ENCODE measurements at regions not wholly inside any gene's neighbourhood (a gene's known extent, or its start where the extent isn't known, plus 50 kb on each side); places are given as distances from the start of the nearest gene placed in this dataset.

GRCh38 chr18:44178476-44178875 lies 502.2 kb upstream of the SETBP1 start:
- intact Hi-C loops (cut with micrococcal nuclease) = no loop called here
- H3K27me3 Mint-ChIP-seq = peaks cover 10% of the 10 kb centered on the region
- no peaks in the 10 kb centered on the region for H3K36me3 Mint-ChIP-seq (ENCODE audit: low read depth)
- no peaks in the 10 kb centered on the region for H3K9me3 Mint-ChIP-seq
- H3K4me1 Mint-ChIP-seq = no peaks in the 10 kb centered on the region
- H3K4me3 Mint-ChIP-seq = no peak overlapping the region
- CTCF ChIA-PET = no interaction called here
- POLR2A ChIA-PET = no interaction called here
- TF ChIP-seq CTCF (IDR thresholded peaks at IDR 0.05) = no peak
- no peak for DNase-seq
- no peak overlapping the region for H3K27ac Mint-ChIP-seq
- no peak for ATAC-seq (ENCODE audit: low read depth)

GRCh38 chr18:44179693-44180092 lies 501.0 kb upstream of the SETBP1 start:
- no peak overlapping the region for H3K4me3 Mint-ChIP-seq
- TF ChIP-seq CTCF (IDR thresholded peaks at IDR 0.05) = no peak
- CTCF ChIA-PET = no interaction called here
- ATAC-seq (ENCODE audit: low read depth) = no peak
- intact Hi-C loops (cut with micrococcal nuclease) = no loop called here
- H3K36me3 Mint-ChIP-seq (ENCODE audit: low read depth) = no peaks in the 10 kb centered on the region
- no peak for DNase-seq
- no peaks in the 10 kb centered on the region for H3K9me3 Mint-ChIP-seq
- H3K27ac Mint-ChIP-seq = no peak overlapping the region
- H3K27me3 Mint-ChIP-seq = peaks cover 12% of the 10 kb centered on the region
- POLR2A ChIA-PET = no interaction called here
- H3K4me1 Mint-ChIP-seq = no peaks in the 10 kb centered on the region

- ATAC-seq (ENCODE audit: low read depth) (no peak), DNase-seq (no peak)
- Mint-ChIP-seq H3K27me3 (peaks cover 12% of the 10 kb centered on the region), H3K27ac (no peak overlapping the region), H3K4me3 (no peak overlapping the region), H3K36me3 (ENCODE audit: low read depth) (no peaks in the 10 kb centered on the region), H3K9me3 (no peaks in the 10 kb centered on the region), H3K4me1 (no peaks in the 10 kb centered on the region)
- no peak for TF ChIP-seq CTCF (IDR thresholded peaks at IDR 0.05)
- ChIA-PET POLR2A (no interaction called here), CTCF (no interaction called here)
- intact Hi-C loops (cut with micrococcal nuclease) = no loop called here
Observed at GRCh38 chr18:44180683-44181082, 500.0 kb upstream of the SETBP1 start.

- Mint-ChIP-seq H3K36me3 (ENCODE audit: low read depth) (no peaks in the 10 kb centered on the region), H3K27me3 (peaks cover 13% of the 10 kb centered on the region), H3K27ac (no peak overlapping the region), H3K9me3 (no peaks in the 10 kb centered on the region), H3K4me1 (no peaks in the 10 kb centered on the region), H3K4me3 (no peak overlapping the region)
- no peak for ATAC-seq (ENCODE audit: low read depth)
- intact Hi-C loops (cut with micrococcal nuclease) = no loop called here
- CTCF ChIA-PET = no interaction called here
- no peak for TF ChIP-seq CTCF (IDR thresholded peaks at IDR 0.05)
- no peak for DNase-seq
- POLR2A ChIA-PET = no interaction called here
Observed at GRCh38 chr18:44181951-44182747, 498.5 kb upstream of the SETBP1 start.

GRCh38 chr18:44186001-44186400 lies 494.7 kb upstream of the SETBP1 start:
- intact Hi-C loops (cut with micrococcal nuclease) = no loop called here
- TF ChIP-seq CTCF (IDR thresholded peaks at IDR 0.05) = no peak
- no peaks in the 10 kb centered on the region for H3K36me3 Mint-ChIP-seq (ENCODE audit: low read depth)
- H3K9me3 Mint-ChIP-seq = no peaks in the 10 kb centered on the region
- H3K27me3 Mint-ChIP-seq = peaks cover 11% of the 10 kb centered on the region
- ATAC-seq (ENCODE audit: low read depth) = no peak
- ChIA-PET POLR2A (no interaction called here), CTCF (no interaction called here)
- H3K27ac Mint-ChIP-seq = no peak overlapping the region
- no peaks in the 10 kb centered on the region for H3K4me1 Mint-ChIP-seq
- no peak overlapping the region for H3K4me3 Mint-ChIP-seq
- no peak for DNase-seq

Measured in activated B cell treated with CpG ODN at 0.5 μM for 24 hours (primary cell).